GM18499 (cell line): ENCODE measurements at regions not wholly inside any gene's neighbourhood (a gene's known extent, or its start where the extent isn't known, plus 50 kb on each side); places are given as distances from the start of the nearest gene placed in this dataset.

ENCODE experiments used
- ATAC-seq: cut with Tn5 transposase; IDR thresholded peaks from one replicate; pipeline ENCODE4 v1.9.1; 2021; ENCODE audit warnings: moderate number of reproducible peaks; ENCODE audit not compliant: insufficient read depth, unreplicated experiment

- ATAC-seq, result no peak
Measured at GRCh38 chr13:58151452-58151851, 519.9 kb downstream of the PCDH17 start.

GRCh38 chr13:58160980-58161379 lies 529.4 kb downstream of the PCDH17 start:
- ATAC-seq, result no peak

GRCh38 chr13:58165617-58166016 lies 534.1 kb downstream of the PCDH17 start:
- no peak for ATAC-seq

GRCh38 chr13:58181111-58181510 lies 549.6 kb downstream of the PCDH17 start:
- ATAC-seq, result no peak

GRCh38 chr13:58187881-58188280 lies 556.3 kb downstream of the PCDH17 start:
- ATAC-seq, result no peak

- ATAC-seq, result no peak
Measured at GRCh38 chr13:58190577-58190976, 559.0 kb downstream of the PCDH17 start.

GRCh38 chr13:58191754-58192153 lies 560.2 kb downstream of the PCDH17 start:
- no peak for ATAC-seq

- ATAC-seq, result no peak
Measured at GRCh38 chr13:58202099-58202498, 570.6 kb downstream of the PCDH17 start.

- ATAC-seq, result no peak
Measured at GRCh38 chr13:58207501-58207900, 576.0 kb downstream of the PCDH17 start.

- no peak for ATAC-seq
Measured at GRCh38 chr13:58235454-58235853, 603.9 kb downstream of the PCDH17 start.

- no peak for ATAC-seq
Measured at GRCh38 chr13:58238972-58239773, 607.6 kb downstream of the PCDH17 start.

GRCh38 chr13:58239774-58240268 lies 608.3 kb downstream of the PCDH17 start:
- no peak for ATAC-seq

GRCh38 chr13:58247080-58247479 lies 615.5 kb downstream of the PCDH17 start:
- no peak for ATAC-seq

- ATAC-seq, result no peak
Measured at GRCh38 chr13:58254943-58255342, 623.4 kb downstream of the PCDH17 start.

- no peak for ATAC-seq
Measured at GRCh38 chr13:58266271-58266670, 634.7 kb downstream of the PCDH17 start.

- no peak for ATAC-seq
Measured at GRCh38 chr13:58298556-58299135, 667.1 kb downstream of the PCDH17 start.

- no peak for ATAC-seq
Measured at GRCh38 chr13:58300224-58300623, 668.7 kb downstream of the PCDH17 start.

- no peak for ATAC-seq
Measured at GRCh38 chr13:58300974-58301681, 669.6 kb downstream of the PCDH17 start.

GRCh38 chr13:58302349-58302748 lies 670.8 kb downstream of the PCDH17 start:
- no peak for ATAC-seq

- no peak for ATAC-seq
Measured at GRCh38 chr13:58306062-58306461, 674.5 kb downstream of the PCDH17 start.

- no peak for ATAC-seq
Measured at GRCh38 chr13:58313219-58313618, 681.7 kb downstream of the PCDH17 start.
